CD4-positive, alpha-beta memory T cell (primary cell): ENCODE measurements at regions not wholly inside any gene's neighbourhood (a gene's known extent, or its start where the extent isn't known, plus 50 kb on each side); places are given as distances from the start of the nearest gene placed in this dataset.
A peak's percentile ranks its signal among the peaks of the same experiment; 100 is the strongest.

Experiments
- CTCF ChIA-PET: fragments of 350-600 bp; sonication (Branson Sonifier 250); formaldehyde crosslinking; loops from one replicate; lab custom pipeline; 2021; ENCODE audit warnings: inconsistent platforms; ENCODE audit not compliant: partially characterized antibody; lab: Charles Lee
- POLR2A ChIA-PET: fragments of 350-600 bp; sonication (Branson Sonifier 250); formaldehyde crosslinking; loops from one replicate; lab custom pipeline; 2021; ENCODE audit not compliant: partially characterized antibody; lab: Charles Lee
- DNase-seq, 5 donors: peaks; one replicate each; pipeline versions ENCODE4 v3.0.0 to v3.0.0-alpha.2; 2020 to 2022; ENCODE audit warnings: mixed read lengths in 1 of 5
- H3K27ac ChIP-seq: one replicate; pipeline ENCODE4 v1.7.0; 2013; ENCODE audit warnings: low read depth, low read length
- H3K27me3 ChIP-seq: 2 replicates; pipeline ENCODE4 v1.7.0; 2013; ENCODE audit warnings: mild to moderate bottlenecking, low read length, moderate library complexity; ENCODE audit not compliant: insufficient read depth
- H3K36me3 ChIP-seq: 2 replicates; pipeline ENCODE4 v1.7.0; 2013; ENCODE audit warnings: mild to moderate bottlenecking, low read length, moderate library complexity; ENCODE audit not compliant: insufficient read depth
- H3K4me1 ChIP-seq: 2 replicates; pipeline ENCODE4 v1.7.0; 2013; ENCODE audit warnings: mild to moderate bottlenecking, low read length, moderate library complexity; ENCODE audit not compliant: insufficient read depth
- H3K4me3 ChIP-seq, 2 donors: one replicate each; pipeline ENCODE4 v1.7.0; 2013; ENCODE audit warnings: low read length in 2 of 2, mild to moderate bottlenecking in 1 of 2
- H3K9me3 ChIP-seq, 2 donors: one replicate each; pipeline ENCODE4 v1.7.0; 2013; ENCODE audit warnings: low read length in 2 of 2, control low read depth in 1 of 2; ENCODE audit not compliant: control insufficient read depth in 1 of 2
- H3K27ac Mint-ChIP-seq, 7 donors: one replicate each; pipeline ENCODE4 v1.8.0; 2020 to 2021; ENCODE audit warnings: mixed read lengths in 7 of 7, mild to moderate bottlenecking in 6 of 7, inconsistent platforms in 3 of 7, moderate library complexity in 3 of 7
- H3K27me3 Mint-ChIP-seq, 2 donors: one replicate each; pipeline ENCODE4 v1.8.0; 2020 to 2021; ENCODE audit warnings: mixed read lengths in 2 of 2
- H3K36me3 Mint-ChIP-seq, 2 donors: one replicate each; pipeline ENCODE4 v1.8.0; 2020 to 2021; ENCODE audit warnings: mixed read lengths in 2 of 2, inconsistent platforms in 1 of 2, mild to moderate bottlenecking in 1 of 2
- H3K4me1 Mint-ChIP-seq, 4 donors: one replicate each; pipeline ENCODE4 v1.8.0; 2020 to 2021; ENCODE audit warnings: mixed read lengths in 4 of 4, mild to moderate bottlenecking in 1 of 4
- H3K4me3 Mint-ChIP-seq, 8 donors: one replicate each; pipeline ENCODE4 v1.8.0; 2020 to 2021; ENCODE audit warnings: mixed read lengths in 8 of 8, mild to moderate bottlenecking in 7 of 8, moderate library complexity in 6 of 8, inconsistent platforms in 3 of 8
- H3K9me3 Mint-ChIP-seq, 8 donors: one replicate each; pipeline ENCODE4 v1.8.0; 2020 to 2021; ENCODE audit warnings: mixed read lengths in 8 of 8, mild to moderate bottlenecking in 5 of 8, inconsistent platforms in 3 of 8, moderate library complexity in 1 of 8
- intact Hi-C: fragments of 100-400 bp; cut with micrococcal nuclease; formaldehyde crosslinking; loops from one replicate; pipeline ENCODE4 v1.15.1; 2023

DNA sequence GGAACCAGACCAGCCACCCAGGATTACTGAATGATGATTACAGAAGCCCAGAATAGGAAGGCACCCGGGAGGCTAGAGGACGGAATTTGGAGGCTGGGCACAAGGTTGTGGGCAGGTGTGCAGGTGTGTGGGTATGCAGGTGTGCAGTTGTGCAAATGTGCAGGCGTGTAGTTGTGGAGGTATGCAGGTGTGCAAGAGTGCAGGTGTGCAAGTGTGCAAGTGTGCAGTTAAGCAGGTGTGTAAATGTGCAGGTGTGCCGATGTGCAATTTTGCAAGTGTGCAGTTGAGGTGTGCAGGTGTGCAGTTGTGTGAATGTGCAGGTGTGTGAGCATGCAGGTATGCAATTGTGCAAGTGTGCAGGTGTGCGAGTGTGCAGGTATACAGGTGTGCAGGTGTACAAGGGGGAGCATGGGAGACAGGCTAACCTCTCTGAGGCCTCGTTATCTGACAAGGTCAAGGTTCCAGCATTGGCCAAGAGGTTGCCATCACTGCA is 131.8 kb downstream of the KCTD15 start:
- CTCF ChIA-PET, result no interaction called here

GRCh38 chr19:33933931-33934330 is 137.3 kb downstream of the KCTD15 start:
- Histone ChIP-seq H3K9me3 (no peaks in the 10 kb centered on the region), H3K27ac (no peak overlapping the region), H3K4me3 (no peak overlapping the region), H3K4me1 (no peaks in the 10 kb centered on the region), H3K27me3 (no peaks in the 10 kb centered on the region), H3K36me3 (no peaks in the 10 kb centered on the region)
- intact Hi-C loops, result no loop called here
- peaks cover 0 to 23% (median 13%) of the 10 kb centered on the region in 8 donors for H3K9me3 Mint-ChIP-seq
- no peaks in the 10 kb centered on the region for H3K4me1 Mint-ChIP-seq
- ChIA-PET CTCF (no interaction called here), POLR2A (no interaction called here)
- no peak overlapping the region for H3K27ac Mint-ChIP-seq
- H3K27me3 Mint-ChIP-seq, result peaks cover 2 to 13% of the 10 kb centered on the region in 2 donors
- DNase-seq, result no peak
- H3K4me3 Mint-ChIP-seq, result no peak overlapping the region
- H3K36me3 Mint-ChIP-seq, result peaks cover 0 to 6% of the 10 kb centered on the region in 2 donors

More for the DNA sequence above, 131.8 kb downstream of the KCTD15 start:
- peaks cover 0 to 6% (median 2%) of the 10 kb centered on the region in 8 donors for H3K9me3 Mint-ChIP-seq
- Histone ChIP-seq H3K9me3 (no peaks in the 10 kb centered on the region), H3K36me3 (no peaks in the 10 kb centered on the region), H3K27ac (no peak overlapping the region), H3K4me1 (no peaks in the 10 kb centered on the region), H3K27me3 (no peaks in the 10 kb centered on the region), H3K4me3 (no peak overlapping the region)
- H3K4me1 Mint-ChIP-seq, result no peaks in the 10 kb centered on the region
- peak overlapping the region in 1 of 7 donors; percentile 0 for H3K27ac Mint-ChIP-seq
- intact Hi-C loops, result no loop called here
- POLR2A ChIA-PET, result no interaction called here
- no peak for DNase-seq
- H3K4me3 Mint-ChIP-seq, result no peak overlapping the region
- H3K36me3 Mint-ChIP-seq, result no peaks in the 10 kb centered on the region
- peaks cover 13 to 20% of the 10 kb centered on the region in 2 donors for H3K27me3 Mint-ChIP-seq

- H3K36me3 Mint-ChIP-seq, result peaks cover 0 to 4% of the 10 kb centered on the region in 2 donors
- ChIA-PET POLR2A (no interaction called here), CTCF (no interaction called here)
- Histone ChIP-seq H3K4me3 (no peak overlapping the region), H3K4me1 (no peaks in the 10 kb centered on the region), H3K27ac (no peak overlapping the region), H3K36me3 (no peaks in the 10 kb centered on the region), H3K27me3 (no peaks in the 10 kb centered on the region), H3K9me3 (no peaks in the 10 kb centered on the region)
- no peak overlapping the region for H3K4me3 Mint-ChIP-seq
- no peak for DNase-seq
- H3K27ac Mint-ChIP-seq, result no peak overlapping the region
- H3K9me3 Mint-ChIP-seq, result peaks cover 0 to 15% (median 7%) of the 10 kb centered on the region in 8 donors
- H3K4me1 Mint-ChIP-seq, result no peaks in the 10 kb centered on the region
- intact Hi-C loops, result no loop called here
- peaks cover 1 to 6% of the 10 kb centered on the region in 2 donors for H3K27me3 Mint-ChIP-seq
These were observed 142.2 kb downstream of the KCTD15 start for GRCh38 chr19:33938821-33939220.

- no peak overlapping the region for H3K27ac ChIP-seq
- ChIA-PET POLR2A (no interaction called here), CTCF (no interaction called here)
- H3K27ac Mint-ChIP-seq, result no peak overlapping the region
- H3K36me3 ChIP-seq, result no peaks in the 10 kb centered on the region
- no peaks in the 10 kb centered on the region for H3K9me3 Mint-ChIP-seq
- no peaks in the 10 kb centered on the region for H3K27me3 ChIP-seq
- DNase-seq, result no peak
- no peaks in the 10 kb centered on the region for H3K36me3 Mint-ChIP-seq
- H3K4me3 Mint-ChIP-seq, result no peak overlapping the region
- no peaks in the 10 kb centered on the region for H3K9me3 ChIP-seq
- intact Hi-C loops, result no loop called here
- H3K27me3 Mint-ChIP-seq, result peaks cover 0 to 4% of the 10 kb centered on the region in 2 donors
- H3K4me1 ChIP-seq, result no peaks in the 10 kb centered on the region
- no peak overlapping the region for H3K4me3 ChIP-seq
- no peaks in the 10 kb centered on the region for H3K4me1 Mint-ChIP-seq
These were observed 144.5 kb downstream of the KCTD15 start for GRCh38 chr19:33941133-33941532.

GRCh38 chr19:33946535-33947264 is 150.0 kb downstream of the KCTD15 start:
- Mint-ChIP-seq H3K27me3 (peaks cover 2 to 5% of the 10 kb centered on the region in 2 donors), H3K4me3 (no peak overlapping the region), H3K4me1 (no peaks in the 10 kb centered on the region), H3K9me3 (no peaks in the 10 kb centered on the region), H3K36me3 (no peaks in the 10 kb centered on the region), H3K27ac (no peak overlapping the region)
- intact Hi-C loops, result no loop called here
- H3K36me3 ChIP-seq, result no peaks in the 10 kb centered on the region
- no peak for DNase-seq
- no peaks in the 10 kb centered on the region for H3K27me3 ChIP-seq
- H3K4me3 ChIP-seq, result no peak overlapping the region
- H3K4me1 ChIP-seq, result no peaks in the 10 kb centered on the region
- H3K27ac ChIP-seq, result no peak overlapping the region
- CTCF ChIA-PET, result interaction anchor here (0.6 to 1.0 kb wide), 3 partner anchors 11 to 516 kb away, joined by 3 to 5 read pairs (median 3); no protein-coding TSS in a partner anchor
- POLR2A ChIA-PET, result no interaction called here
- H3K9me3 ChIP-seq, result no peaks in the 10 kb centered on the region

- Mint-ChIP-seq H3K9me3 (no peaks in the 10 kb centered on the region), H3K27ac (no peak overlapping the region), H3K36me3 (no peaks in the 10 kb centered on the region), H3K4me1 (no peaks in the 10 kb centered on the region), H3K27me3 (peaks cover 2 to 6% of the 10 kb centered on the region in 2 donors), H3K4me3 (no peak overlapping the region)
- Histone ChIP-seq H3K27me3 (no peaks in the 10 kb centered on the region), H3K4me3 (no peak overlapping the region), H3K36me3 (no peaks in the 10 kb centered on the region), H3K4me1 (no peaks in the 10 kb centered on the region), H3K27ac (no peak overlapping the region), H3K9me3 (no peaks in the 10 kb centered on the region)
- ChIA-PET CTCF (no interaction called here), POLR2A (no interaction called here)
- intact Hi-C loops, result no loop called here
- DNase-seq, result no peak
These were observed 150.7 kb downstream of the KCTD15 start for GRCh38 chr19:33947265-33947964.

DNA sequence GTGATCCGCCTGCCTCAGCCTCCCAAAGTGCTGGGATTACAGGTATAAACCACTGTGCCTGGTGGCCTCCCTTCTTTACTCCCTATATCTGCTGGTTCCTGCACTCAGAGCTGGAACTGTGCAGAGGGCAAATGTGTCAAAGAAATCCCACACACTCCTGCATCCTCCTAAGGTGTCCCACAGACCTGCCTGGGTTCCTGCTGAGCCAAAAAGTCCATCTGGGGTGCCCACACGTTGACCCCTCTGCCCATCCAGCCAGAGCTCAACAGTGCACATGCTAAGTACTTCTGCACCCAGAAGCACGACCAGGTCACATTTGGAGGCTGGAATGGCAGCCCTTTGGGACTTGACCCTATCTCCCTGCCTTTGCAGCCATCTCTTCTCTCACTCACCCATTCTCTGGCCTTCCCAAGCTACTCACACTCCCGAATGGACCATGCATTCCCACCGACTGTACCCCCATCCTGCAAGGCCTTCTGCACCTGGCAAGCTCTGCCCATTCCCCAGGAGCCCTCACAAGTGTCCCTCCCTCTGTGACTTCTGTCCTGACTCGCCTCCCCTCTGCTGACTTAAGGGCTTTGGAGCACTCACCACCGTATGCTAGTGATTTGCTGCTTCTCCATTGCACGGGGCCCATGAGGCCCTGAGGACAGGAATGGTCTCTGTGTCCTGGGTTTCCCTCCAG is 152.1 kb downstream of the KCTD15 start:
- ChIA-PET POLR2A (no interaction called here), CTCF (no interaction called here)
- H3K4me3 Mint-ChIP-seq, result no peak overlapping the region
- H3K9me3 Mint-ChIP-seq, result no peaks in the 10 kb centered on the region
- Histone ChIP-seq H3K4me3 (no peak overlapping the region), H3K27ac (no peak overlapping the region), H3K9me3 (no peaks in the 10 kb centered on the region), H3K27me3 (no peaks in the 10 kb centered on the region), H3K4me1 (no peaks in the 10 kb centered on the region), H3K36me3 (no peaks in the 10 kb centered on the region)
- H3K27ac Mint-ChIP-seq, result peak overlapping the region in 1 of 7 donors; percentile 25
- peaks cover 2 to 8% of the 10 kb centered on the region in 2 donors for H3K27me3 Mint-ChIP-seq
- no peak for DNase-seq
- intact Hi-C loops, result no loop called here
- H3K36me3 Mint-ChIP-seq, result no peaks in the 10 kb centered on the region
- no peaks in the 10 kb centered on the region for H3K4me1 Mint-ChIP-seq
